Ecto neural progenitor cell (in vitro differentiated cells): ENCODE measurements at regions not wholly inside any gene's neighbourhood (a gene's known extent, or its start where the extent isn't known, plus 50 kb on each side); places are given as distances from the start of the nearest gene placed in this dataset.
"Not testable (repeated sequence)": the region's sequence is repeated elsewhere in the genome, so short reads cannot be mapped to it uniquely, and the experiment has no call there.

Source experiments
- DNase-seq: peaks from one replicate; pipeline ENCODE4 v3.0.0-alpha.2; 2018; ENCODE audit warnings: low spot score

DNA sequence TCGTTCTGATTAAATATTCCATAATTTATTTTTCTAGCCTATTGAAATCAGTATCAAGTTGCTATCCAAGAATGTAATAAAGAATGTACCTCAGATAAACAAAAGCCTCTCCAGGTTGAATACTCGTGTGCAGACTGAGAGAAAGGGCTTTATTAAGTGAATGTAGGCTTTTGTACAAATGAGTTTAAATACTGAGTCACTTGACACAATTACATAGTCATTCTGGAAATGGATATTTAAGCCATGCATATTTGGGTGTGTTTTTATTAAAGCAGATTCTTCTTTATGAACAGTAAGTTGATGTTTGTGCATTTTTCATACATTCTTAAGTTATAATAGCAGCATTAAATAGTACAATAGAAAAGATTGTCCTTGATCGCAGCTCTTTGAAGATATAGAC, 139.8 kb upstream of the GK2 start:
- DNase-seq: no peak

DNA sequence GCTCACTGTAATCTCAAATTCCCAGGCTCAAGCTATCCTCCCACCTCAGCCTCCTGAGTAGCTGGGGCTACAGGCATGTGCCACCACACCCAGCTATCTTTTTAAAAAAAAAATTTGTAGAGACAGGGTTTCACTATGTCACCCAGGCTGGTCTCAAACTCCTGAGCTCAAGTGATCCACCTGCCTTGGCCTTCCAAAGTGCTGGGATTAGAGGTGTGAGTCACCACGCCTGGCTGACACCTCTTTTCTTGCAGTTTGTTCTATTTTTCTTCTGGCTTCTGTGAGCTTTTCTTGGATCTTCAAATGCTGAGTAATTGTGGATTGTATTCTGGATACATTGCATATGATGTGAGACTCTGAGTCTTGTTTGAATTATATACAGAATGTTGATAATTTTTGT, 137.3 kb upstream of the GK2 start:
- DNase-seq: not testable (repeated sequence)

GRCh38 chr4:79540143-79540542, 132.1 kb upstream of the GK2 start:
- no peak for DNase-seq

GRCh38 chr4:79535516-79535915, 127.5 kb upstream of the GK2 start:
- no peak for DNase-seq

GRCh38 chr4:79528241-79528706, 120.2 kb upstream of the GK2 start:
- no peak for DNase-seq

GRCh38 chr4:79526641-79527565, 118.9 kb upstream of the GK2 start:
- DNase-seq: no peak

GRCh38 chr4:79516114-79516513, 108.1 kb upstream of the GK2 start:
- no peak for DNase-seq

DNA sequence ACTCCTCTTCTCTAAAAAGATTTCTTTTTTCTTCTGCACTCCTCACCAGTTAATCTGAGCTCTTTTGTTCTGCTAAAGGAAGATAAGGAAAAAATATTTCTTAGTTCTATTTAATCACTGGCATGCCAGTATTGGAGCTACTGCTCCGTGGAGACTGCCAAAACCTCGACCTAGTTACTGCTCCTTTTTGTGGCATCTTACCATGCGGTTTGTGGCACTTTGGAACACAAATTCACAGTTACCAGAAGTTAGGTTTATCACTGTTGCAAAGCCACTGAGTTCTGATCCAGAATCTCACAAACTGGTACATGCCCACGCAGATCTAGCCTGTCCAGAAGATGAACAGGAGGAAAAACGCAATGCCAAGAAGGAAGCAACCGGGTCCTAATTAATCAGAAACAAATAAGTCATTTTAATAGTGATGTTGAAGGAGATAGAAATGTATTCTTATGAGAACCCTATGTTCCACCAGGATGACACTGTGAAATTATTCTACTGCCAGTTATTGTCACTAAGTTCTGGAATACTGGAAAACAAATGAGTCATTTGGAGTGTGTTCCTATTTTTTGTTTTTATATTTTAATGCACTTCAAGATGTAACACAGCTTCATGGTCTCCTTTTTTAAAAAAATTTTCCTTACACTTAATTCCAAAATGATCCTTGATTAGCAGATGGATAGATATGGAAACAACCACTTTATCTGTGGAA, 106.7 kb upstream of the GK2 start:
- DNase-seq: no peak

- DNase-seq: no peak
Measured at GRCh38 chr4:79513576-79513975, 105.5 kb upstream of the GK2 start.

DNA sequence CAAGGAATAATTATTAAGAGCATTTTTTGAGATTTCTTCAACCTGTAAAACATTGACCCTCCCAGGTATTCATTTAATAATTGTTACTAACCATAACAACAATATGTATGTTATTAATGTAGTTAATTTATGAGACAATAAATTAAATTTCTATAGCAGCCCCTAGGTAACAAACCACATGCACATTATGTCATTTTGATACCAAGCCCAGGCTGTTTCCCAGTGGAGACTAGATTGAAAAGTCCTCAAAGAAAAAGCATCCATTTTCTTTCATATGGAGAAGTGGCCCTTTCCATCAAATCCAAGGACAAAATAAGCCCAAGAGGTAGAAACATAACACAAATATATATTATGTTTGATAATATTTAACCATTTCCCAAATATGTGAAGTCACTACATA, 104.3 kb upstream of the GK2 start:
- DNase-seq: no peak

GRCh38 chr4:79502081-79502480, 94.1 kb upstream of the GK2 start:
- no peak for DNase-seq

GRCh38 chr4:79498282-79498681, 90.3 kb upstream of the GK2 start:
- DNase-seq: no peak

DNA sequence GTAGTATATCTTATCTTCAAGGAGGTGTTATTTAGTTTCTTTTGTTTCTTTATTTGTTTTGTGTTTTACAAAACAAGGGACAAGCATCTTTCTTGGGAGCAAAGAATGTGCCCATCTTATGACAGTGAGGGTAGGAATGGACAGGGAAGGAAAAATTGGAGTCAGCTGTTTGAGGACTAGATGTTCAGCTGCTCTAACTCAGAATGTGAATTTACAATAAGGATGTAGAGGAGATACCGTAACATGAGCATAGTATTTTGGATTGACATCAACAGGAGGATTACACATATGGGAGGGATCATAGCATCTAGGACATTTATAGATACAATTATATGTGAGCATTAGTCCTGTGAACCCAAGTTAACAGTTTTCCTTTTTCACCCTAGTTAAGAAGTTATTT, 89.0 kb upstream of the GK2 start:
- DNase-seq: no peak

- DNase-seq: no peak
Measured at GRCh38 chr4:79495447-79495846, 87.4 kb upstream of the GK2 start.

DNA sequence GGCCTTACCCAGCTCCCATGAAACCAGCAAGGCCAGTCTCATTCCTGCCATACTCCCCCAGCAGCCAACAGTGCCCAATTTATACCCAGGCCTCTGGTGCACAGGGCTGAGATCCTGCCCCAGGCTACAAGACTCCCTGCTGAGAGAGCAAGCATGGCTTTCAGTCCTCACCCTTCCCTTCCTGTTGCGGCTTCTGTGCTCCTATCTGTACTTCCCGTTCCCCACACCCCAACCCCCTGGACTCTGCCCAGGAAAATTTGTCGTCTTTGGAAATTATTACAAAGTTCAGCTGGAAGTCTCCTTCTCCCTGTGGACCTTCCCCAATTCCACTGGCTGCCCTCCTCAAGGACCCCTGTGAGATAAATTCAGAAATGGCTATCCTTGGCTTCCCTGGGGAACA, 84.1 kb upstream of the GK2 start:
- DNase-seq: no peak

GRCh38 chr4:79489506-79489905, 81.5 kb upstream of the GK2 start:
- no peak for DNase-seq

- DNase-seq: no peak
Measured at GRCh38 chr4:79476196-79476595, 68.2 kb upstream of the GK2 start.

- DNase-seq: no peak
Measured at GRCh38 chr4:79473439-79473724, 65.4 kb upstream of the GK2 start.

DNA sequence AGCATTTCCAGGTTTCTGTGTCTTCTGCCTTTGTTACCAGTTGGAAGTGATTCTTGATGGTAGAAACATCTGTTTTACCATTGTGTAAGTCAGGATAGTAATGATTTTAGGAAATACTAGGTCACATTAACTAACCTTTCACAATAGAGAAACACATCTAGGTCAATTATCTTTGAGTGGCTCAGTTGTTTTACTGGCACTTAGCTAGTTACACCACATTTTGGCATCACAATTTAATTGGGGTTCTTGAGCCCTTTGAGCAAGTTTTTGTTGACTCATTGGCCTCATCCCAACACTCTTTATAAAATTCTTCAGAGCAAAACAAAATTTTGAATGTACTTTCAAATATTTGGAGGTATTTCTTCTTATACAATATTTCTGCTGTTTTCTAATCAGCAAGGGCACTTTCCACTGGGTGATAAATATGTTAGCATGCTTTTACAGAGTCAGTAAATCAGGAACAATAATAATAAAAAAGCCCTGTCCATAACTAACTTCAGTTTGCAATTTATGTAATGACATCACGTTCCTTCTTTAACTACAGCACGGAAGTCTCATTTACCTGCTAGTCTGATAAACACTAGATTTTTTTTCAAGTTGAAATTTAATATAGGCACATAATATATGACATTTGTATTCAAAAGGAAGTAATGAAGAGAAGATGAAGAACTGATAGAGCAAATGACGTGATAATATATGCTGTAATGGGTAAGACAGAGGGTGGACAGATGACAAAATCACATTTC, 64.8 kb upstream of the GK2 start:
- DNase-seq: no peak

DNA sequence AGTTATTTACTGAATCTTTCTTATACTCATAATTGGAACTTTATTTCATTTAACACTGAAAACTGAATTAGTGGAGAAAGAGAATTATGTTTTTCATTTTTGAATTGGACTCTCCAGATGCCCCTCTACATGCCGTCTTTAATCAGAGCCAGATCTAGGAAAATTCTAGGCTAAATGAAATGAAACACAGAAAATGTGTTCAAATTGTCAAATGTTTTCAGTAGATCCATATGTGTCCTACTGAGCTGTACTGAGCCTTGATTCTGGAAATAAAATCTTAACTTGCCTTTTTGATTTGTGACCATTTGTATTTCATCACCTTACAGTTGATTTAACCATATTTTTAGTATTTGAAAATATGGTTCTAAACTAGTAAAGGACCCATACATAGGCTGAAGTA, 64.0 kb upstream of the GK2 start:
- no peak for DNase-seq

DNA sequence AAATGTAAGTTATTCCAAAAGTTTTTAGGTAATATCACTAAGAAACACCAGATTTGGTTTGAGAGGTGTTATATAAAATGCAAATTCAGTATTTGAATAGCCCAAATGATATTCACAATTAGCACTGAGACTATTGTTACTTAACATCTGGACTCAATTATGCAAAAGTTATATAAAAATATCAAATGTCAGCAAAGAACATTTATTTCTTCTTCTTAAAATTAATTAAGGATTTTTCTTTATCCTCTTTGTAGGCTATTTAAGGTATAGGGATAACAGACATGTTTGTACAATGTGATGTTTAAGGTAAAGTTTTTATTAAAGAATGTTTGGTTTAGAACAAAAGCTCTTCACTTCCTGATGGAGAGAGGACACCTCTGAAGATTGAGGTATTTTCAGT, 63.3 kb upstream of the GK2 start:
- DNase-seq: no peak

DNA sequence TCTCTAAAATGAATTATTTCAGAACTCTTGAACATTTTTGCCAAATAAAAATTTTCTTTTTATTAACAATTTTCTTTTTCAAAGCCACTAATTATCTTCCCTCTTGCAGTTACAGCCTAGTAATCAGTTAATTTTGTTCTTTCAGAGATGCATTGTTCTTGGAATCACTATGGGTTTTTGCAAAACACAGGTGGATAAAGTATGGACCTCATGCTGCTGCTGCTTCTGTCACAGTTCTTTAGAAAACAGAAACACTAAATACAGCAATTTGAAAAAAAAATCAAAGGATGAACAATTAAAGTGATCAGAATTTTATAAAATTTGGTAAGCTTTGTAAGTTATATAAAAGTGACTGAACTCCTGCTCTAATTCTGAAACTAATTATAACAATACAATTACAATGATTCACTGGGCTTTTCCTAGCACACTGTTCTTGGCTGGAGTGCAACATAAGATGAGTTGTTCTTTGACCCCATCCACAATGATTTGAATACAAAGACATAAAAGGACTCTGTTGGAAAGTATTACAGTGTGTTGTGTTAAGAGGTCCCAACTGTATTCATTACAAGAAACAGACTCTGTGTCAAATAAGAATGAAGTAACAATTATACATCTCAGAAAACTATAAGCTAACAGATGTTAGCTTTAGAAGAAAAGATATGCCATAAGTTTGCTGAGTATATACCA, 59.4 kb upstream of the GK2 start:
- no peak for DNase-seq
